NCI-H146 treated with DMSO at 0.1 percent for 48 hours (cell line): ENCODE measurements at regions not wholly inside any gene's neighbourhood (a gene's known extent, or its start where the extent isn't known, plus 50 kb on each side); places are given as distances from the start of the nearest gene placed in this dataset.

ENCODE experiments used
- DNase-seq: peaks from one replicate; lab custom pipeline; 2025; ENCODE audit not compliant: unreplicated experiment; lab: John Stamatoyannopoulos, UW

DNA sequence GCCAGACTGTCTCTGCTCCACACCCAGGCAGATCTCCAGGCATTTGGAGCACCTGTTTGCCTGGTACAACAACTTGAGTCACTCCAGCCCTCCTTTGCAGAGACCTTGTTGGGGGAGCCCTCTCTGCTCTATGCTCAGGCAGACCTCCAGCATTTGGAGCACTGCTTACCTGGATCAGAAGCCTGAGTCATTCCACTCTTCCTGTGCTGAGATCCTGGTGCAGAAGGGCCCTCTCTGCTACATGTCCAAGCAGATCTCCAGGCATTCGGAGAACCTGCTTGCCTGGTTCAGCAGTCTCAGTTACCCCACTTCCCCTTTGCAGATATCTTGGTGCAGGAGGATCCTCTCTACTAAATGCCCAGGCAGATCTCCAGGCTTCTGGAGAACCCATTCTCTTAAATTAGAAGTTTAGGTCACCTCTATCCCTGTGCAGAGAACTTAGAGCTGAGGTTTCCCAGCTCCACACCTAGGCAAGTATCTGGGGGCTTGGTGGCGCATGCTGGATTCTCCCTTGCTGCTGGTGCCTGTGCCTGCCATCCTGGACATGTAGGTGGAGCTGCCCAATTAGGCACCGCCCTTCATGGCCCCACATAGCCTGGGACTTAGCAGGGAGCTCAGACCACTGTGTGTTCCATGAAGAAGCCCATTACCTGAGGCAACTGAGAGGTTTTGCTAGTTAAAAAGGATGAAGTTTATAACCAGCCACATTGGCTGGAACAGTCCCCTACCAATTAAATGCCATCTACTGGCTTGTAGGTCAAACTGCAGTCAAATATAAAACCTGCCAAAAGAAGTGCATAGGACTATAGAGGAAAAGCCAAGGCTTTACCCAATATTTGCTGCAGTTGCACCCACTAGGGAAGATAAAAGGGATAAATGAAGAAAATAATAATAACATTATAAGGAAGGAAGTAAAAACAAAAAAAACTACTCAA lies 97.6 kb upstream of the SLITRK6 start:
- DNase-seq, result no peak

DNA sequence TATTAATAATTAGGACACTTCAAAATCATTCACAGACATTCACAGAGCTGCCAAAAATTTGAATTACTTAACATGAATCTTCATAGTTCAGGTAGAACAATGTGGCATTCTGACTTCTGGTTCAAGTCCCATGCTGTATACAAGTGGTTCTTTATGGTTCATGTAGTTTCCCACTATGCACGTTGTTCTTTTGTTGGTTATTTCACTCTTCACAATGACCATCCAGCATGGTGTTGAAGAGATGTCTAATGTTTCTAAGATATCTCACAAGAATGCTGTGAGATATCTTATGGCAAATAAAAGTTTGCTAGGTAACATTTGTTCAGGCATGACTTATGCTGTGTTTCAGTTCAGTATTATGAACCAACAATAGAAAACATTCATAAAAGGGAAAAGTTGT lies 88.2 kb upstream of the SLITRK6 start:
- no peak for DNase-seq

DNA sequence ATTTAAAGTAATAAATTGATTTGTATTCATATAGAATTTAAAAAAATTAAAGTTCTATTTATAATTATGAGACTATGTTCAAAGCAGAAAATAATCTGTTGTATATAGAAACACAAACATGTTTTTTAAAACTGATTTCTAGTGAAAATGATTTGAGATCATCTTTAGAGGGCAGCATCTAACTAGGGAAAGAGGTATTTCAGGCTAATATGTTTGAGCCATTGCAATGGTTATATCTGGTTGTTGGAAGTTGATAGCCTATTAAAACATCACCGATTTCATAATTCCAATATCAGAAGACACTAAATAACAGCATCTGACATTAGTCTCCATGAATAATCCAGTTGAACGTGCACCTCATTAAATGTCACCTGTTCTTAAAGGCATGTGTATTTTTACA lies 79.8 kb upstream of the SLITRK6 start:
- DNase-seq, result no peak

DNA sequence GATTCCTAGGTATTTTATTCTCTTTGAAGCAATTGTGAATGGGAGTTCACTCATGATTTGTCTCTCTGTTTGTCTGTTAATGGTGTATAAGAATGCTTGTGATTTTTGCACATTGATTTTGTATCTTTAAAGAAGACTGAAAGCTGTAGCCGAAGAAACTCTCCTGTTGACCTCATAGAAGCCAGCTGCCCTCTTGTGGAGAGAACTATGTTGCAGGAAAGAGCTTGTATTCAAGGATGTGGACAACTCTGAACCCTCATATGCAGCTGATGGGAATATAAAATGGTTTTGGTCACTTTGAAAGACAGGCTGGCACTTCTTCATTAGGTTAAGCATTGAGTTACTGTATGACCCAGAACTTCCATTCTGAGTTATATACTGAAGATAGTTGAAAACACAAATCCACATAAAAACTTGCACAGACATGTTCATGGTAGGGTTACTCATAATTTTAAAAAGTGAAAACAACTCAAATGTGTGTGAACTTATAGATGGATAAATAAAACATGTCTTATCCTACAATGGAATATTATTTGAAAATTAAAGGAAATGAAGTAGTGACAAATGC lies 65.8 kb upstream of the SLITRK6 start:
- peak; percentile 23 for DNase-seq

DNA sequence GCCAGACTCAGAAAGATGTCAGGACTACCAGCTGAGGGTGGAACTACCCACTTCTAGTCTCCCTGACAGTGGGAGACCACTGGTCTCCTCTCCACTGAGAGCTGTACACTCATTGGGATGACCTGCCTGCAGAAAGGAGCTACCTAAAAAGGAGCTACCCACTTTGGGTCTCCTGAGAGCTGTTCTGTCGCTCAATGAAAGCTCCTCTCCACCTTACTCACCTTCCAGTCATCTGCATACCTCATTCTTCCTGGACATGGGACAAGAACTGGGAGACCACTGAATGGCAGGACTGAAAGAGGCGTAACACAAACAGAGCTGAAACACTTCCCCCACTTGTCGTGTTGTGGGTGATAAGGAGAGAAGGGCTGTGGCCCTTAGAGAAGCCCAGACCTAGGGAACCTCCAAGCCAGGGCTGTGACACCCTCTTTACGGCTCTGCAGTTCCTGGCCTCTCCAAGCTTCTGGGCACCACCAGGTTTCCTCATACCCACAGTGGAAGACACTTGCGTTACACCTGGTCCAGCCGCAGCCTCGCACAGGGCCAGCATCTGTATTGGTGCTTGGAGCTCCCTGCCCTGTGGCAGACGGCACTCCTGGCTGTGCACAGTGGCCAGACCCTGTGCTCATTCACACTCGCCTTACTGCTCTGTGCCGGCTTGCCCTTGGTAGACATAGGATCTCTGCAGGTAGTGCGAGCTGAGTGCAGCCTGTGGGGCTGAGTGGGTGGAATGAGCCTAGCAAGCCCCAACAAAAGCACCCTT lies 54.9 kb upstream of the SLITRK6 start:
- DNase-seq, result no peak

DNA sequence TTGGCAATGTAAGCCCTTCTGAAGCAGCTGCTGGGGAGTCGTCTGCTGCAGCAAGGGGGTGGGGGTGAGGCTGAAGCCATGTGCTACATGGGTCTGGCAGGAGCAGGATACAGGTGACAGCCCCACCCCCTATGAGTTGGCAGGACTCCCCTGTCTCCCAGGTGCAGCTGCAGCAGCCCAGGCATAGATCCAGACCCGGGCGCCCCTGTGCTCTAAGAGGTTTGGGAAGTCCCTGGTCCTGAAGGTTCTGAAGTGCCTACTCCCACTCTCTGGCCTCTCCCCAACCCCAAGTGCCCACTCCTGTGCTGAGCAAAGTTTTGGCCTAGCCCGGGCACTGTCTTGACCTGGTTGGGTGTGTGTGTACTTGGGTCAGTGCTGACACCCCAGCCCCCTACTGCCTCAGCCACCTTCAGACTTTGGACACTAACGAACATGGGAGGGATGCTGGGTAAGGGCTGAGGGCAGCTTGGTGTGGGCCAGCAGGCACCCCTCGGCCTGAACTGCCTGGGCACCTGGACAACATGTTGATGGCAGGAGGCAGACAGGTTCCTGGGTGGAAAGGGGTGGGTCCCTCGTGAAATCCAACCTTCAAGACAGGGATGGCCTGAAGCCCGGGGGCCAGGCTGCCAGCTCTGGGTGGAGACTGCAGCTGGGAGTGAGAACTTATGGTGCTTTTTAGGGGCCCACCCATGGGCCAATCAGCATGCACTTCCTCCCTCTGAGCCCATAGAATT lies 54.1 kb upstream of the SLITRK6 start:
- DNase-seq, result no peak
